ENCODE measurements at regions not wholly inside any gene's neighbourhood (a gene's known extent, or its start where the extent isn't known, plus 50 kb on each side); places are given as distances from the start of the nearest gene placed in this dataset.
A peak's percentile ranks its signal among the peaks of the same experiment; 100 is the strongest.

GRCh38 chr2:186256540-186256939 is 229.5 kb upstream of the ZC3H15 start:
- no peak overlapping the region for H3K4me3 ChIP-seq (replicated peaks in 1 of 2; ENCODE audit: low read depth in 2 of 2, low read length in 2 of 2)
- peak; percentile 56 to 67 for DNase-seq (ENCODE audit: low read depth in 2 of 2)
- TF ChIP-seq, protein P1, sequence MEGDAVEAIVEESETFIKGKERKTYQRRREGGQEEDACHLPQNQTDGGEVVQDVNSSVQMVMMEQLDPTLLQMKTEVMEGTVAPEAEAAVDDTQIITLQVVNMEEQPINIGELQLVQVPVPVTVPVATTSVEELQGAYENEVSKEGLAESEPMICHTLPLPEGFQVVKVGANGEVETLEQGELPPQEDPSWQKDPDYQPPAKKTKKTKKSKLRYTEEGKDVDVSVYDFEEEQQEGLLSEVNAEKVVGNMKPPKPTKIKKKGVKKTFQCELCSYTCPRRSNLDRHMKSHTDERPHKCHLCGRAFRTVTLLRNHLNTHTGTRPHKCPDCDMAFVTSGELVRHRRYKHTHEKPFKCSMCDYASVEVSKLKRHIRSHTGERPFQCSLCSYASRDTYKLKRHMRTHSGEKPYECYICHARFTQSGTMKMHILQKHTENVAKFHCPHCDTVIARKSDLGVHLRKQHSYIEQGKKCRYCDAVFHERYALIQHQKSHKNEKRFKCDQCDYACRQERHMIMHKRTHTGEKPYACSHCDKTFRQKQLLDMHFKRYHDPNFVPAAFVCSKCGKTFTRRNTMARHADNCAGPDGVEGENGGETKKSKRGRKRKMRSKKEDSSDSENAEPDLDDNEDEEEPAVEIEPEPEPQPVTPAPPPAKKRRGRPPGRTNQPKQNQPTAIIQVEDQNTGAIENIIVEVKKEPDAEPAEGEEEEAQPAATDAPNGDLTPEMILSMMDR (IDR thresholded peaks at IDR 0.05; ENCODE audit: low read depth, low read length), result peak; percentile 51

- DNase-seq (ENCODE audit: low read depth in 2 of 2), result no peak
- TF ChIP-seq, protein P1 (IDR thresholded peaks at IDR 0.05; ENCODE audit: low read depth, low read length), result no peak
- H3K4me3 ChIP-seq (replicated peaks in 1 of 2; ENCODE audit: low read depth in 2 of 2, low read length in 2 of 2), result no peak overlapping the region
Observed at GRCh38 chr2:186263673-186264250, 222.3 kb upstream of the ZC3H15 start.

- DNase-seq (ENCODE audit: low read depth in 2 of 2), result no peak
- H3K4me3 ChIP-seq (replicated peaks in 1 of 2; ENCODE audit: low read depth in 2 of 2, low read length in 2 of 2), result no peak overlapping the region
- TF ChIP-seq, protein P1 (IDR thresholded peaks at IDR 0.05; ENCODE audit: low read depth, low read length), result no peak
Observed at GRCh38 chr2:186269536-186269935, 216.5 kb upstream of the ZC3H15 start.

DNA sequence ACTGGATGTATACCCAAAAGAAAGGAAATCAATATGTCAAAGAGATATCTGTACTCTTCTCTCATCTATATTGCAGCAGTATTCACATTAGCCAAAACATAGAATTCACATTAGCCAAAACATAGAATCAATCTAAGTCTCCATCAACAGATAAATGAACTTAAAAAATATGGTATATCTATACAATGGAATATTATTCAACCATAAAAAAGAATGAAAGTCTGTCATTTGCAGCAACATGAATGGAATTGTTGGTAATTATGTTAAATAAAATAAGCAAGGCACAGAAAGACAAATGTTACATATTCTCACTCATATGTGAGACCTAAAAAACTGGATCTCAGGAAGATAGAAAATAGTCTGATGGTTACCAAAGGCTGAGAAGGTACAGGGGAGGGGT is 212.1 kb upstream of the ZC3H15 start:
- DNase-seq (ENCODE audit: low read depth in 2 of 2), result no peak
- H3K4me3 ChIP-seq (replicated peaks in 1 of 2; ENCODE audit: low read depth in 2 of 2, low read length in 2 of 2), result no peak overlapping the region
- TF ChIP-seq, protein P1 (IDR thresholded peaks at IDR 0.05; ENCODE audit: low read depth, low read length), result no peak

DNA sequence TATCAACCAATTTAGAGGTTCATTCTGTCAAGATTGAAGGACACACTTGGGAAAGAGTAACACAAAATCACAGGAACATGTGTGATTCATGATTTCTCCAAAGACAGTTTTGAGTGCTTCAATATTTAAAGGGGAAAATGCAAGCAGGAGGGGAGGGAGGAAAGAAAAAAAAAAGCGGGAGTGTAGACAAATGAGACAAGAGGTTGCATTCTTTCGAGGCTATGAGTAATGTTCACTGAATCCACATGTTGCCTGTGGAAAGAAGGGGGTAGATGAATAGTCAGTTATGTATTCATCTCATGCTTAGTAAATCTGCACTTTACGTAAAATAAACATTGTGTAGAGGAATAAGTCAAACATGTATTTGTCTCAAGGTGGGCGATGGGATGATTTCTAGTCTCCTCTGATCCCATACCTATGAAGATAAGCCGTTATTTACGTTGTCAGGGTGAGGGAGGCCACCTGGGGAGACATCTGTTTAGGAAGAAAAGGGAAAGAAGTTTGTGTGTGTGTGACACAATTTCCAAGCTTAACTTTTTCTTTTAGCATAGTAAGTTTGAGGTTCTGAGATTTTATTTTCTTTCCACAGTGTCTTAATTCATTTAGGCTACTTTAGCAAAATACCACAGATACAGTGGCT is 211.0 kb upstream of the ZC3H15 start:
- TF ChIP-seq, protein P1 (IDR thresholded peaks at IDR 0.05; ENCODE audit: low read depth, low read length), result no peak
- peak; percentile 13 to 84 for DNase-seq (ENCODE audit: low read depth in 2 of 2)
- no peak overlapping the region for H3K4me3 ChIP-seq (replicated peaks in 1 of 2; ENCODE audit: low read depth in 2 of 2, low read length in 2 of 2)

- TF ChIP-seq, protein P1 (IDR thresholded peaks at IDR 0.05; ENCODE audit: low read depth, low read length), result no peak
- no peak for DNase-seq (ENCODE audit: low read depth in 2 of 2)
- H3K4me3 ChIP-seq (replicated peaks in 1 of 2; ENCODE audit: low read depth in 2 of 2, low read length in 2 of 2), result no peak overlapping the region
Observed at GRCh38 chr2:186276909-186277308, 209.2 kb upstream of the ZC3H15 start.
